ENCODE measurements at regions not wholly inside any gene's neighbourhood (a gene's known extent, or its start where the extent isn't known, plus 50 kb on each side); places are given as distances from the start of the nearest gene placed in this dataset.

- H3K4me2 ChIP-seq = no peak overlapping the region
- H4K20me1 ChIP-seq (ENCODE audit: insufficient read depth) = no peaks in the 10 kb centered on the region
- ChIA-PET CTCF (interaction anchor here (1.1 kb wide), 1 partner anchor 13 kb away, joined by 3 read pairs; no protein-coding TSS in a partner anchor), POLR2A (no interaction called here)
- H3K4me1 ChIP-seq (ENCODE audit: control insufficient read depth in 1 of 2, insufficient read depth in 2 of 2, low read depth in 1 of 2, low read length in 1 of 2) = no peaks in the 10 kb centered on the region
- no peak overlapping the region for H2AFZ ChIP-seq (ENCODE audit: low read depth)
- no peak overlapping the region for H3K9ac ChIP-seq
- no peak for TF ChIP-seq NFIC (IDR thresholded peaks at IDR 0.05; ENCODE audit: borderline replicate concordance)
- no peak for TF ChIP-seq RAD21 (IDR thresholded peaks at IDR 0.05; ENCODE audit: low read length)
- TF ChIP-seq FOXJ3 (CRISPR knock-in tag; IDR thresholded peaks at IDR 0.05) = no peak
- no peak for TF ChIP-seq USF1 (IDR thresholded peaks at IDR 0.05; ENCODE audit: borderline replicate concordance, low read depth)
- TF ChIP-seq GABPA (IDR thresholded peaks at IDR 0.05; ENCODE audit: low read depth) = no peak
- TF ChIP-seq EZH2phosphoT487 (IDR thresholded peaks at IDR 0.05; ENCODE audit: borderline replicate concordance, low read depth) = no peak
- no peak for TF ChIP-seq TCF12 (IDR thresholded peaks at IDR 0.05)
- no peak for TF ChIP-seq PBX3 (IDR thresholded peaks at IDR 0.05)
- no peaks in the 10 kb centered on the region for H3K9me2 ChIP-seq
- no peak overlapping the region for H3K4me3 ChIP-seq (ENCODE audit: low read depth in 2 of 2, low read length in 1 of 2)
- DNase-seq = no peak
- no peaks in the 10 kb centered on the region for H3K36me3 ChIP-seq (replicated peaks in 1 of 2; ENCODE audit: control insufficient read depth in 1 of 2, insufficient read depth in 2 of 2, low read length in 1 of 2)
- no peak overlapping the region for H3K27ac ChIP-seq (ENCODE audit: low read depth in 2 of 2, low read length in 1 of 2)
- 16% methylated on average over 1 of the region's 1 CpG for WGBS (ENCODE audit: low lambda C conversion rate)
- no peaks in the 10 kb centered on the region for H3F3A ChIP-seq (replicated peaks; ENCODE audit: insufficient read depth)
- no peaks in the 10 kb centered on the region for H3K27me3 ChIP-seq (ENCODE audit: insufficient read depth)
- H3K9me3 ChIP-seq = no peaks in the 10 kb centered on the region
- no peaks in the 10 kb centered on the region for H3K79me2 ChIP-seq (ENCODE audit: insufficient read depth)
These were observed 420.2 kb upstream of the GOT2 start for GRCh38 chr16:59154295-59154694.

- 42% methylated on average over 2 of the region's 2 CpGs for WGBS (ENCODE audit: low lambda C conversion rate)
- H4K20me1 ChIP-seq (ENCODE audit: insufficient read depth) = no peaks in the 10 kb centered on the region
- no peak for DNase-seq
- ChIA-PET CTCF (no interaction called here), POLR2A (no interaction called here)
- H3K9me2 ChIP-seq = no peaks in the 10 kb centered on the region
- no peak overlapping the region for H3K4me3 ChIP-seq (ENCODE audit: low read depth in 2 of 2, low read length in 1 of 2)
- no peak overlapping the region for H3K27ac ChIP-seq (ENCODE audit: low read depth in 2 of 2, low read length in 1 of 2)
- no peaks in the 10 kb centered on the region for H3K36me3 ChIP-seq (replicated peaks in 1 of 2; ENCODE audit: control insufficient read depth in 1 of 2, insufficient read depth in 2 of 2, low read length in 1 of 2)
- no peak overlapping the region for H3K4me2 ChIP-seq
- no peaks in the 10 kb centered on the region for H3K79me2 ChIP-seq (ENCODE audit: insufficient read depth)
- H2AFZ ChIP-seq (ENCODE audit: low read depth) = no peak overlapping the region
- no peak overlapping the region for H3K9ac ChIP-seq
- no peaks in the 10 kb centered on the region for H3K27me3 ChIP-seq (ENCODE audit: insufficient read depth)
- H3K4me1 ChIP-seq (ENCODE audit: control insufficient read depth in 1 of 2, insufficient read depth in 2 of 2, low read depth in 1 of 2, low read length in 1 of 2) = no peaks in the 10 kb centered on the region
- no peaks in the 10 kb centered on the region for H3K9me3 ChIP-seq
- H3F3A ChIP-seq (replicated peaks; ENCODE audit: insufficient read depth) = no peaks in the 10 kb centered on the region
- no peak for TF ChIP-seq TCF12 (IDR thresholded peaks at IDR 0.05)
- TF ChIP-seq ELF1 (IDR thresholded peaks at IDR 0.05) = no peak
- TF ChIP-seq IRF3 (IDR thresholded peaks at IDR 0.05; ENCODE audit: low read depth, low read length) = no peak
- no peak for TF ChIP-seq NFIC (IDR thresholded peaks at IDR 0.05; ENCODE audit: borderline replicate concordance)
- TF ChIP-seq MAX (IDR thresholded peaks at IDR 0.05; ENCODE audit: low read depth) = no peak
- TF ChIP-seq REST (IDR thresholded peaks at IDR 0.05; ENCODE audit: low read depth, low read length) = no peak
- no peak for TF ChIP-seq JUND (IDR thresholded peaks at IDR 0.05)
- no peak for TF ChIP-seq NRF1 (IDR thresholded peaks at IDR 0.05; ENCODE audit: low read depth, low read length)
- TF ChIP-seq EP300 (IDR thresholded peaks at IDR 0.05; ENCODE audit: borderline replicate concordance in 1 of 2, low read depth in 1 of 2, low read length in 1 of 2) = no peak
- no peak for TF ChIP-seq FOSL2 (IDR thresholded peaks at IDR 0.05; ENCODE audit: borderline replicate concordance, low read depth)
- TF ChIP-seq GATA2 (CRISPR knock-in tag; IDR thresholded peaks at IDR 0.05) = no peak
- TF ChIP-seq RCOR1 (IDR thresholded peaks at IDR 0.05; ENCODE audit: low read length) = no peak
- no peak for TF ChIP-seq RFX5 (IDR thresholded peaks at IDR 0.05; ENCODE audit: low read length)
- no peak for TF ChIP-seq TAF1 (IDR thresholded peaks at IDR 0.05; ENCODE audit: borderline replicate concordance, low read depth, low read length)
- TF ChIP-seq CTCF (IDR thresholded peaks at IDR 0.05) = no peak
- no peak for TF ChIP-seq YY1 (IDR thresholded peaks at IDR 0.05; ENCODE audit: low read depth)
These were observed 414.6 kb upstream of the GOT2 start for GRCh38 chr16:59148769-59149155.

Data from SK-N-SH (cell line).